ENCODE measurements at regions not wholly inside any gene's neighbourhood (a gene's known extent, or its start where the extent isn't known, plus 50 kb on each side); places are given as distances from the start of the nearest gene placed in this dataset.

DNA sequence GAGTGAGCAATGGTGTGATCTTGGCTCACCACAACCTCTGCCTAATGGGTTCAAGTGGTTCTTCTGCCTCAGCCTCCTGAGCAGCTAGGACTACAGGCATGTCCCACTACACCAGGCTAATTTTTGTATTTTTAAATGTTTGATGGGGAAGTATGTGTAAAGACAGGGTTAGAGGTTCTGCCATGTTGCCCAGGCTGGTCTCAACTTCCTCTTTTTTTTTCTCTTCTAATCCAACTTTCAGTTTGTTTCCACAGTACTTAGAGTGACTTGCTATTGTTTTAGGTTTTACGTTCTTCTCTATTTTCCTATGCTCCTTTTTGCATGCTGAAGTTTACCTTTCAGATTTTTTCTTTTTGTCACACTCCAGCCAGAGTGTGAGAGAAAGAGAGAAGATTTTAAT is 1433.0 kb downstream of the UQCRFS1 start:
- Histone ChIP-seq H2BK120ac (ENCODE audit: low read depth, low read length, poor library complexity, severe bottlenecking) (no peak overlapping the region), H3K18ac (ENCODE audit: insufficient read length, low read depth, low read length) (no peak overlapping the region), H3K4ac (ENCODE audit: low read depth, low read length) (no peak overlapping the region), H3K4me2 (ENCODE audit: insufficient read depth, insufficient read length, low read length) (no peak overlapping the region), H2BK15ac (ENCODE audit: low read depth, low read length) (no peak overlapping the region), H2AK5ac (ENCODE audit: insufficient read length, low read length) (no peak overlapping the region), H3K9me3 (ENCODE audit: control insufficient read depth, low read depth, low read length) (peaks cover 7% of the 10 kb centered on the region), H3K4me1 (ENCODE audit: insufficient read depth, low read length) (no peaks in the 10 kb centered on the region), H3K23me2 (ENCODE audit: insufficient read length, low read depth, low read length, poor library complexity, severe bottlenecking) (no peaks in the 10 kb centered on the region), H4K5ac (ENCODE audit: insufficient read length, low read depth, low read length) (no peak overlapping the region), H3K23ac (ENCODE audit: insufficient read length, low read depth, low read length) (no peak overlapping the region), H3T11ph (ENCODE audit: low read length) (no peak overlapping the region), H2BK20ac (ENCODE audit: low read depth, low read length, poor library complexity, severe bottlenecking) (no peak overlapping the region), H4K91ac (ENCODE audit: insufficient read length, low read depth, low read length) (no peak overlapping the region), H4K20me1 (ENCODE audit: control insufficient read depth, insufficient read depth, insufficient read length) (no peaks in the 10 kb centered on the region), H2AFZ (ENCODE audit: low read length) (no peak overlapping the region), H2BK5ac (ENCODE audit: insufficient read length, low read length) (no peak overlapping the region), H3K56ac (ENCODE audit: insufficient read length, low read depth, low read length) (no peak overlapping the region), H3K9ac (ENCODE audit: extremely low read depth, insufficient read length, low read length) (no peak overlapping the region), H2BK12ac (ENCODE audit: insufficient read length, low read depth, low read length) (no peak overlapping the region), H4K8ac (replicated peaks; ENCODE audit: insufficient read length, low read depth, low read length) (no peak overlapping the region), H3K27me3 (ENCODE audit: insufficient read depth, low read length) (no peaks in the 10 kb centered on the region), H3K27ac (ENCODE audit: insufficient read length, low read depth, low read length) (no peak overlapping the region), H3K14ac (ENCODE audit: insufficient read depth, low read length) (no peak overlapping the region), H3K79me2 (ENCODE audit: insufficient read depth, low read length) (no peaks in the 10 kb centered on the region), H3K79me1 (ENCODE audit: insufficient read depth, low read depth, low read length, poor library complexity, severe bottlenecking) (peaks cover 3% of the 10 kb centered on the region)
- no peak for DNase-seq
- Mint-ChIP-seq H3K9me3 (peaks cover 67 to 91% of the 10 kb centered on the region in 2 experiments), H3K4me1 (no peaks in the 10 kb centered on the region), H3K27ac (no peak overlapping the region), H3K4me3 (no peak overlapping the region), H3K36me3 (ENCODE audit: insufficient read depth in 1 of 3, low read depth in 3 of 3) (peaks cover 43 to 82% (median 73%) of the 10 kb centered on the region in 3 experiments), H3K27me3 (ENCODE audit: low read depth) (peaks cover 8% of the 10 kb centered on the region)
- no peak for TF ChIP-seq CTCF (conservative IDR thresholded peaks at IDR 0.05)
- WGBS (ENCODE audit: extremely low coverage, insufficient read length, low lambda C conversion rate) = no CpG with 5 or more reads among the region's 1 CpG
